GM21529 (cell line): ENCODE measurements at regions not wholly inside any gene's neighbourhood (a gene's known extent, or its start where the extent isn't known, plus 50 kb on each side); places are given as distances from the start of the nearest gene placed in this dataset.

ENCODE experiments used
- ATAC-seq: cut with Tn5 transposase; IDR thresholded peaks from one replicate; pipeline ENCODE4 v1.9.1; 2021; ENCODE audit not compliant: unreplicated experiment

DNA sequence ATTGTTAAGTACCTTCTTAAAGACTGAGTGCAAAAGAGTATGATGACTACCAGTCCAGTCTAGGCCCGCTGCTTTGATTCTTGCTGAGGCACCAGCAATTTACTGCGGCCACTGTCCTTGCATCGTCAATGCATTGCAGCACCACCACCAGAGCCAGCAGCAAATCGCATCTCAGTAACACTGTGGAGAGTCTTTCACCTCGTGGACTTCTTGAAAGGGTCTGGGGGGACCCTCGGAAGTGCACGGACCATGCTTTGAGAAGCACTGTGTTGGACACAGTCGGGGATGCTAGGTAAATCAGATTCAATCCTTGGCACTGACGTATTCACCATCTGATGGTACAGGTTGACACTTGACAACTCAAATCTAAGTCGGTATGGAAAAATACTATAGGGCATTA, 493.6 kb downstream of the RPS24 start:
- no peak for ATAC-seq

- ATAC-seq: no peak
Observed at GRCh38 chr10:78528749-78529204, 495.1 kb downstream of the RPS24 start.

GRCh38 chr10:78529262-78529661, 495.6 kb downstream of the RPS24 start:
- no peak for ATAC-seq

DNA sequence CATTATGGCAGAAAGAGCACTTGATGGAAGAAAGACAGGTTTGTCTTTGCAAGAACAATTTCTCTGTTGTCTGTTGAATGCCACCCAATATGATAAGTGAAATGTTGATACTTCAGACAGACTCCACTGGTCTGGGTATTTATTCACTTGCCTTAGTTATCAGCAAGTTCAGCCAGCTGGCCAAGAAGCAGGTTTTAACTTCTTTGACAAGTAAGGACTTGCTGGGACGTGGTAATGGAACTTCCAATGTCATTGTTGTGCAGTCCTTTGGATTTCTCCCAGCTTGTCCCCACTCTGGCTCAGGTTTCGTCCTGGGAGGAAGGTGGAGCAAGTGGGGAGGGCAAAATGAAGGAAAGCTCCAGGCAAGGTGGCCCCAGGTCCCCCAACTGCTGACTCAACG, 497.4 kb downstream of the RPS24 start:
- ATAC-seq: no peak

DNA sequence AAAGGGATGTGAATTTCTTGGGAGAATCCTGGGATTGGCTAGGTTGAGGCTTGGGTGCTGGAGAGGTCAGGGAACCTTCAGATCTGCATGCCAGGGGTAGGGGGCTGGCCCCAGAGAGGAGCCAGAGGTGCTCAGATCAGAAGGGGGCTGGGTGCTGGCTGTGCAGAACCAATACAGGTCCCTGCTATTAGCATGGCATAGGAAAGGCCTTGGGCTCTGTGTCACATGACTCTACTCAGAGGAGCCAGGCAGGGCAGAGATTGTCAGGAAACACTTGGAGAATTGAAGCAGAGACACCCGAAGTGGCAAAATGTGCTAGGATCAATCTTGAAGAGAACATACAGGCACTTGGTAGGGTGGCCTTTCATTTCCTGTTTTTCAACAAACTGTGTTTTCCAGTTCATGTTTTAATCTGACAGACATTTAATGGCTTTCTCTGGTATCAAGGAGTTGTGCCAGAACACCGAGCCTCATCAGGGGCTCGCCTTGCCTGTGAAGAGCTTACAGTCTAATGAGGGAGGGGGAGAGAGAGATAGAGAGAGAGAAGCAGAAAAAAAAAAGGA, 498.9 kb downstream of the RPS24 start:
- no peak for ATAC-seq

DNA sequence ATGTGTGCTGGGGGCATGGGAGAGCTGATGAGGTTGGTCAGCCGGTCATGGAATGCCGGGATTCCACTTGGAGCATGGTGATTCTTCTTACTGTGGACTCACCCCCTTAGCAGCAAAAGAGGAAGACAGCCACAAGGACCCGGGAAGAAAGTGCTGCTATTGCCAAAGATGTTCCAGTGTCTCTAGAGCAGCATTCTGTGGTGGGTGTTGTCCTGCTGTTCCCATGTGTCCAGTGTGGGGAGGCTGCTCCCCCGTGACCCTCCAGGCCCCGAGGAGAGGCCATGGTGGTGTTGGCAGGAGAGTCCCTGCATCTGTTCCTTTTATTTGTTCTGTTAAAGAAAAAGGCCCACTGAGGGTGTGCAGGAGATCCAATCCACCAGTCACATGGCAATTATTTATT, 499.4 kb downstream of the RPS24 start:
- ATAC-seq: no peak

- ATAC-seq: no peak
Observed at GRCh38 chr10:78533776-78534175, 500.1 kb downstream of the RPS24 start.

GRCh38 chr10:78535716-78536218, 502.1 kb downstream of the RPS24 start:
- no peak for ATAC-seq

- ATAC-seq: no peak
Observed at GRCh38 chr10:78537018-78537417, 503.4 kb downstream of the RPS24 start.

DNA sequence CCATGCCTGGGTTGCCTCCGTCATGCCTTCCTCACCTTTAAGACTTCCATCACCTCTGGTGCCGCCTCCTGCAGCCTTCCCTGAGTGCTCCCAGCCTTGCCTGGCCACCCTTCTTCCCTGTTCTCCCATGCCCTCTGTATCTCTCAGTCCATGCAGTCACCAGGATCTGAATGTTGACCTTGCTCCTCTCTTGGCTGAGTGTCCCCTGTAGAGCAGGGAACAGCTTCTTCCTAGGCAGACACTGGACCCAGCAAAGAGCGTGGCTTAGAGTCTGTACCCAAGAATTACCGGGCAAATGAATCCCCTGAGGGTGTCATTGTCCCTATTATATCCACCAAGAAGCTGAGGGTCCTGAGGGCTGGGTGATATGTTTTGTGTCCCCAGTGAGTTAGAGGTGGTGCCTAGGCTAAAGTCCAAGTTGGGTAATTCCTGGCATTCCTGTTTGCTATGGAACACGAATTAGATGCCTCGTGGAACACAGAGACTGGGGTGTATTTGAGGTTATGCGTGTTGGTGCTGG, 505.6 kb downstream of the RPS24 start:
- ATAC-seq: no peak

- no peak for ATAC-seq
Observed at GRCh38 chr10:78540355-78541076, 506.9 kb downstream of the RPS24 start.

GRCh38 chr10:78541481-78542140, 507.9 kb downstream of the RPS24 start:
- no peak for ATAC-seq

DNA sequence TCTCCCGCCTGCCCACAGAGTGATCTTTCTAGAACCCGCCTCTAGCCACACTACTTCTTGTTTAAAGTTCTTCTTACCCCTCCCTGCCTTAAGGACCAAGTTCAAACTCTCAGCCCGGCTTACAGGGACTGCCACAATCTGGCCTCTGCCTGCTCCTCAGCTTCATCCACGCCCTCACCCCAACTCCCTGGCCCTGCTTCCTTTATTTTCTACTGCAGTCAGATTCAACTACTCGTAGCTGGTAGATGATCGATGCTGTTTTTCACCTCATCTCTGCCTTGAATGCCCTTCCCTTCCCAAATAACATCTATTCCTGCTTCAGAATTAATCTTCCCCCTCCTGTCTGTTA, 508.5 kb downstream of the RPS24 start:
- no peak for ATAC-seq

- no peak for ATAC-seq
Observed at GRCh38 chr10:78542521-78542920, 508.9 kb downstream of the RPS24 start.

GRCh38 chr10:78543031-78543748, 509.5 kb downstream of the RPS24 start:
- ATAC-seq: no peak

GRCh38 chr10:78543749-78544362, 510.2 kb downstream of the RPS24 start:
- ATAC-seq: no peak

- ATAC-seq: no peak
Observed at GRCh38 chr10:78544423-78545090, 510.9 kb downstream of the RPS24 start.

GRCh38 chr10:78545756-78546155, 512.1 kb downstream of the RPS24 start:
- ATAC-seq: no peak

- ATAC-seq: no peak
Observed at GRCh38 chr10:78547397-78547796, 513.7 kb downstream of the RPS24 start.

- no peak for ATAC-seq
Observed at GRCh38 chr10:78547905-78548304, 514.2 kb downstream of the RPS24 start.
